Fibroblast of peridontal ligament (primary cell): ENCODE measurements at regions not wholly inside any gene's neighbourhood (a gene's known extent, or its start where the extent isn't known, plus 50 kb on each side); places are given as distances from the start of the nearest gene placed in this dataset.
A peak's percentile ranks its signal among the peaks of the same experiment; 100 is the strongest.
"Not testable (repeated sequence)": the region's sequence is repeated elsewhere in the genome, so short reads cannot be mapped to it uniquely, and the experiment has no call there.

Experiments used
- DNase-seq: peaks from one replicate; pipeline ENCODE4 v3.0.0-alpha.2; 2010; ENCODE audit errors: extremely low read depth

GRCh38 chr5:56732121-56732520 lies 83.2 kb upstream of the MAP3K1 start:
- no peak for DNase-seq

GRCh38 chr5:56731473-56731872 lies 83.9 kb upstream of the MAP3K1 start:
- DNase-seq: not testable (repeated sequence)

GRCh38 chr5:56729488-56729887 lies 85.9 kb upstream of the MAP3K1 start:
- DNase-seq: no peak

- no peak for DNase-seq
These were observed 89.5 kb upstream of the MAP3K1 start for GRCh38 chr5:56725711-56726411.

GRCh38 chr5:56724857-56725256 lies 90.5 kb upstream of the MAP3K1 start:
- DNase-seq: not testable (repeated sequence)

GRCh38 chr5:56722317-56722716 lies 93.0 kb upstream of the MAP3K1 start:
- DNase-seq: no peak

- DNase-seq: no peak
These were observed 97.9 kb upstream of the MAP3K1 start for GRCh38 chr5:56717253-56717987.

- no peak for DNase-seq
These were observed 99.4 kb upstream of the MAP3K1 start for GRCh38 chr5:56715986-56716385.

GRCh38 chr5:56712895-56713591 lies 102.3 kb upstream of the MAP3K1 start:
- DNase-seq: no peak

- peak; percentile 17 for DNase-seq
These were observed 104.3 kb upstream of the MAP3K1 start for GRCh38 chr5:56710826-56711590.

GRCh38 chr5:56706504-56706903 lies 108.8 kb upstream of the MAP3K1 start:
- no peak for DNase-seq

- DNase-seq: no peak
These were observed 110.1 kb upstream of the MAP3K1 start for GRCh38 chr5:56705217-56705616.

- DNase-seq: no peak
These were observed 111.4 kb upstream of the MAP3K1 start for GRCh38 chr5:56703952-56704351.

GRCh38 chr5:56700711-56701110 lies 114.6 kb upstream of the MAP3K1 start:
- no peak for DNase-seq

- DNase-seq: no peak
These were observed 115.8 kb upstream of the MAP3K1 start for GRCh38 chr5:56699538-56699937.

- DNase-seq: no peak
These were observed 116.6 kb upstream of the MAP3K1 start for GRCh38 chr5:56698463-56699381.

GRCh38 chr5:56696900-56697299 lies 118.4 kb upstream of the MAP3K1 start:
- peak; percentile 1 for DNase-seq

- DNase-seq: no peak
These were observed 122.1 kb upstream of the MAP3K1 start for GRCh38 chr5:56693220-56693579.

GRCh38 chr5:56692359-56693219 lies 122.8 kb upstream of the MAP3K1 start:
- no peak for DNase-seq

- DNase-seq: no peak
These were observed 126.9 kb upstream of the MAP3K1 start for GRCh38 chr5:56688402-56688801.
